ENCODE measurements at regions not wholly inside any gene's neighbourhood (a gene's known extent, or its start where the extent isn't known, plus 50 kb on each side); places are given as distances from the start of the nearest gene placed in this dataset.

DNA sequence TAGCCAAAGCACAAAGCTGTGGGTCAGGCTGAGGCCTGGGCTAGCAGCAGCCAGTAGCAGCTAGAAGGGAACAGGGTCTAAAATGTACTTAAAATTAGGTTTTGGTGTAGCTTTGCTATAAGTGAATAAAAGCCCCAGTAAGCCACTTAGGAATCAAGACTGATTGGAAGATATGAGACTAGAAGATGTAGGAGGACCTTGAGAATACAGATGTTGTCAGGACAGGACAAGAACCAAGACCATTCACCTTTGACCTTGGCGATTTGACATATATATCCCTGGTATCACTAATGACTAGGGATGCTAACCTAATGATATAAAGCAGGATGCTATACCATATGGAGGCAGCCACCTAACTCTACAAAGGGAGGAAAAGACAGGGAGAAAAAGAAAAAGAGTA is 238.1 kb downstream of the FBXO8 start:
- no peak overlapping the region for H3K9ac ChIP-seq (ENCODE audit: insufficient read depth in 1 of 2, low read depth in 2 of 2, low read length in 2 of 2)
- ChIA-PET CTCF (ENCODE audit: low intra/inter-chr PET ratio) (interaction anchor here (0.7 kb wide), 1 partner anchor 17 kb away, joined by 3 read pairs; no protein-coding TSS in a partner anchor), POLR2A (no interaction called here)
- 0% methylated on average over 1 of the region's 1 CpG for WGBS (ENCODE audit: insufficient coverage, low coverage, missing lambda C conversion rate)
- H3K9me3 ChIP-seq (replicated peaks; ENCODE audit: control insufficient read depth, insufficient read depth, low read depth, low read length) = no peaks in the 10 kb centered on the region
- FAIRE-seq (no peak), ATAC-seq (no peak), DNase-seq (ENCODE audit: extremely low read depth in 1 of 4, low spot score in 3 of 4) (no peak)
- BruUV-seq (replicated peaks) = no TSS peak
- H3K27me3 ChIP-seq (ENCODE audit: control insufficient read depth in 2 of 2, insufficient read depth in 2 of 2, low read length in 2 of 2) = no peaks in the 10 kb centered on the region
- H2AFZ ChIP-seq (ENCODE audit: low read depth, low read length) = no peak overlapping the region
- H3K79me2 ChIP-seq (ENCODE audit: control insufficient read depth, insufficient read depth, low read length) = no peaks in the 10 kb centered on the region
- no peaks in the 10 kb centered on the region for H3K36me3 ChIP-seq (ENCODE audit: control insufficient read depth, insufficient read depth, low read length)
- H3K27ac ChIP-seq (ENCODE audit: extremely low read depth, low read depth, low read length) = no peak overlapping the region
- TF ChIP-seq KDM5B (IDR thresholded peaks at IDR 0.05; ENCODE audit: insufficient replicate concordance, low read depth, low read length) (no peak), PHB (CRISPR knock-in tag; IDR thresholded peaks at IDR 0.05) (no peak), ZNF197 (CRISPR knock-in tag; IDR thresholded peaks at IDR 0.05; ENCODE audit: low read depth) (no peak), IRF1 (CRISPR knock-in tag; IDR thresholded peaks at IDR 0.05; ENCODE audit: borderline replicate concordance) (no peak), NFE2L1 (tag; IDR thresholded peaks at IDR 0.05; ENCODE audit: borderline replicate concordance, low read depth) (no peak), ESRRA (IDR thresholded peaks at IDR 0.05; ENCODE audit: borderline replicate concordance, low read depth) (no peak), ZNF584 (CRISPR knock-in tag; IDR thresholded peaks at IDR 0.05; ENCODE audit: low read depth) (no peak), CC2D1A (IDR thresholded peaks at IDR 0.05) (no peak), U2AF1 (optimal IDR thresholded peaks at IDR 0.05; ENCODE audit: low read depth, low read length) (no peak), RNF2 (IDR thresholded peaks at IDR 0.05) (no peak), NR2C1 (IDR thresholded peaks at IDR 0.05) (no peak), NR2C1 (tag; IDR thresholded peaks at IDR 0.05) (no peak), RBM39 (optimal IDR thresholded peaks at IDR 0.05; ENCODE audit: low read depth, low read length) (no peak), KDM2B (CRISPR knock-in tag; IDR thresholded peaks at IDR 0.05) (no peak), ARID3B (CRISPR knock-in tag; IDR thresholded peaks at IDR 0.05; ENCODE audit: borderline replicate concordance) (no peak), ZNF212 (CRISPR knock-in tag; IDR thresholded peaks at IDR 0.05) (no peak), ELF2 (CRISPR knock-in tag; IDR thresholded peaks at IDR 0.05) (no peak), TEAD2 (tag; IDR thresholded peaks at IDR 0.05) (no peak)
- TF ChIP-seq, protein P1, sequence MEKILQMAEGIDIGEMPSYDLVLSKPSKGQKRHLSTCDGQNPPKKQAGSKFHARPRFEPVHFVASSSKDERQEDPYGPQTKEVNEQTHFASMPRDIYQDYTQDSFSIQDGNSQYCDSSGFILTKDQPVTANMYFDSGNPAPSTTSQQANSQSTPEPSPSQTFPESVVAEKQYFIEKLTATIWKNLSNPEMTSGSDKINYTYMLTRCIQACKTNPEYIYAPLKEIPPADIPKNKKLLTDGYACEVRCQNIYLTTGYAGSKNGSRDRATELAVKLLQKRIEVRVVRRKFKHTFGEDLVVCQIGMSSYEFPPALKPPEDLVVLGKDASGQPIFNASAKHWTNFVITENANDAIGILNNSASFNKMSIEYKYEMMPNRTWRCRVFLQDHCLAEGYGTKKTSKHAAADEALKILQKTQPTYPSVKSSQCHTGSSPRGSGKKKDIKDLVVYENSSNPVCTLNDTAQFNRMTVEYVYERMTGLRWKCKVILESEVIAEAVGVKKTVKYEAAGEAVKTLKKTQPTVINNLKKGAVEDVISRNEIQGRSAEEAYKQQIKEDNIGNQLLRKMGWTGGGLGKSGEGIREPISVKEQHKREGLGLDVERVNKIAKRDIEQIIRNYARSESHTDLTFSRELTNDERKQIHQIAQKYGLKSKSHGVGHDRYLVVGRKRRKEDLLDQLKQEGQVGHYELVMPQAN (IDR thresholded peaks at IDR 0.05; ENCODE audit: borderline replicate concordance) = no peak
- no peak overlapping the region for H3K4me2 ChIP-seq (ENCODE audit: insufficient read depth, low read length)
- H4K20me1 ChIP-seq (replicated peaks; ENCODE audit: control insufficient read depth, insufficient read depth, low read length) = no peaks in the 10 kb centered on the region
- H3K4me3 ChIP-seq = no peak overlapping the region
- intact Hi-C loops (cut with micrococcal nuclease) (no loop called here), in situ Hi-C loops (cut with MboI) (no loop called here)
- H3K4me1 ChIP-seq (replicated peaks in 1 of 2; ENCODE audit: control insufficient read depth in 2 of 2, insufficient read depth in 2 of 2, low read length in 2 of 2) = no peaks in the 10 kb centered on the region; a peak in 2 of 5 replicates
- H3K9me1 ChIP-seq (ENCODE audit: control insufficient read depth, insufficient read depth, low read length) = no peaks in the 10 kb centered on the region

Measured in K562 (cell line).